ENCODE measurements at regions not wholly inside any gene's neighbourhood (a gene's known extent, or its start where the extent isn't known, plus 50 kb on each side); places are given as distances from the start of the nearest gene placed in this dataset.

DNA sequence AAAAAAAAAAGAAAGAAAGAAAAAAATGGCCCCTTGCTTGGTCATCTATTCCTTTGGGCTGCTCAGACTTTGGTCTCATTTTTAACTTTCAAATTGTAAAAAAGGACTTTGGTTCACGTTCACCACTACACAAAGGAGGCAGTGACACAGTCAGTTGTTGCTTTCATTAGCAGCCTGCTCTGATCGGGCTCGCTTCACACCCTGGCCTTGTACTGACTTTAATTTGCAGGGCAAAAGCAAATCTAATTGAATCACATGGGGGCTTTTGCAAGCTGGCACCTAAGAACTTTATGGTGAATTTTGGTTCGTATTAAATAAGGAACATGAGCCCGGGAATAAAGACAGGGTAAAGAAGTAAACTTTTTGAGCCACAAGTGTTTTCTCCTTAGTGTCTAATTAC is 103.6 kb upstream of the CDH11 start:
- Histone ChIP-seq H3K27ac (ENCODE audit: low read depth, low read length) (no peak overlapping the region), H3K36me3 (ENCODE audit: control insufficient read depth in 2 of 4, insufficient read depth in 4 of 4, low read length in 3 of 4) (peaks cover 6 to 24% (median 18%) of the 10 kb centered on the region in 4 experiments), H2BK120ac (replicated peaks; ENCODE audit: low read depth, low read length) (no peak overlapping the region), H3K56ac (replicated peaks; ENCODE audit: insufficient read length, low read depth, low read length) (no peak overlapping the region), H3K27me3 (replicated peaks in 1 of 4; ENCODE audit: control insufficient read depth in 3 of 4, extremely low read depth in 1 of 4, insufficient read depth in 3 of 4, low read length in 3 of 4) (no peaks in the 10 kb centered on the region; a peak in 1 of 7 replicates), H3K14ac (ENCODE audit: insufficient read length) (no peak overlapping the region), H3K4me2 (ENCODE audit: insufficient read depth in 1 of 2, low read depth in 2 of 2, low read length in 2 of 2) (peak overlapping the region in 1 of 2 experiments; percentile 1; a peak in 1 of 4 replicates), H3K79me2 (ENCODE audit: control insufficient read depth in 1 of 2, insufficient read depth in 2 of 2, low read length in 2 of 2) (peaks cover 0 to 3% of the 10 kb centered on the region in 2 experiments; a peak in 1 of 4 replicates), H2BK5ac (ENCODE audit: low read depth, low read length) (no peak overlapping the region), H3K23me2 (ENCODE audit: low read depth, low read length) (no peaks in the 10 kb centered on the region), H4K20me1 (replicated peaks in 1 of 2; ENCODE audit: control insufficient read depth in 1 of 2, insufficient read depth in 2 of 2, low read length in 2 of 2) (peaks cover 6% of the 10 kb centered on the region in 2 experiments), H2BK20ac (ENCODE audit: low read length) (no peak overlapping the region), H4K8ac (ENCODE audit: extremely low read depth, insufficient read depth, low read length) (no peak overlapping the region), H4K5ac (ENCODE audit: insufficient read length, low read depth, low read length) (no peak overlapping the region), H3K9me3 (ENCODE audit: insufficient read depth in 2 of 2, low read depth in 1 of 2, low read length in 1 of 2) (no peaks in the 10 kb centered on the region), H3K9ac (replicated peaks in 1 of 4; ENCODE audit: extremely low read depth in 1 of 4, low read depth in 3 of 4, low read length in 3 of 4) (no peak overlapping the region), H3K4ac (replicated peaks; ENCODE audit: insufficient read length, low read depth, low read length) (no peak overlapping the region), H3K79me1 (ENCODE audit: low read depth, low read length) (no peaks in the 10 kb centered on the region), H2BK12ac (ENCODE audit: low read depth, low read length) (no peak overlapping the region), H3K4me3 (ENCODE audit: extremely low read depth in 1 of 4, insufficient read depth in 2 of 4, low read depth in 3 of 4, low read length in 4 of 4) (no peak overlapping the region), H3K18ac (ENCODE audit: extremely low read depth, low read length) (no peak overlapping the region), H2BK15ac (ENCODE audit: low read length) (no peak overlapping the region), H3K23ac (ENCODE audit: insufficient read length) (no peak overlapping the region), H4K91ac (replicated peaks; ENCODE audit: insufficient read length, low read length) (no peak overlapping the region), H2AK5ac (ENCODE audit: low read depth, low read length) (no peak overlapping the region), H3K4me1 (replicated peaks in 1 of 4; ENCODE audit: control insufficient read depth in 3 of 4, insufficient read depth in 4 of 4, low read length in 3 of 4) (peaks cover 5 to 18% (median 10%) of the 10 kb centered on the region in 4 experiments; a peak in 4 of 7 replicates), H2AFZ (ENCODE audit: low read length) (no peak overlapping the region)
- no peak for DNase-seq (ENCODE audit: low read depth in 1 of 2, low spot score in 2 of 2)
- TF ChIP-seq TCF12 (IDR thresholded peaks at IDR 0.05; ENCODE audit: low read depth, low read length) (no peak), CREB1 (IDR thresholded peaks at IDR 0.05) (no peak), BRCA1 (IDR thresholded peaks at IDR 0.05; ENCODE audit: low read depth, low read length) (no peak), NANOG (IDR thresholded peaks at IDR 0.05; ENCODE audit: insufficient read depth, low read depth, low read length, poor library complexity, severe bottlenecking) (no peak), POLR2AphosphoS5 (IDR thresholded peaks at IDR 0.05; ENCODE audit: low read depth, low read length) (0 out of 2 replicates have a peak, but pooled peaks have one; percentile 33), RNF2 (IDR thresholded peaks at IDR 0.05; ENCODE audit: borderline replicate concordance, low read depth, low read length, missing control alignments, poor library complexity, severe bottlenecking) (no peak), SP2 (IDR thresholded peaks at IDR 0.05; ENCODE audit: low read length) (no peak)
- TF ChIP-seq, protein P1, sequence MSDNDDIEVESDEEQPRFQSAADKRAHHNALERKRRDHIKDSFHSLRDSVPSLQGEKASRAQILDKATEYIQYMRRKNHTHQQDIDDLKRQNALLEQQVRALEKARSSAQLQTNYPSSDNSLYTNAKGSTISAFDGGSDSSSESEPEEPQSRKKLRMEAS (IDR thresholded peaks at IDR 0.05), result no peak
- ChIA-PET POLR2A (ENCODE audit: partially characterized antibody) (interaction anchor here (0.6 to 5.4 kb wide), 10 partner anchors 10 to 1019 kb away, joined by 3 to 40 read pairs (median 4); partner anchors contain the start of gene CDH11), CTCF (ENCODE audit: partially characterized antibody) (no interaction called here)
- 61% methylated on average over 5 of the region's 5 CpGs; no CpG with 5 or more reads in 1 of the 2 experiments for WGBS, 2 experiments (ENCODE audit: extremely low coverage in 1 of 2, insufficient coverage in 1 of 2, insufficient read length in 1 of 2, insufficient replicate concordance in 2 of 2, low coverage in 1 of 2, low lambda C conversion rate in 2 of 2, missing lambda C conversion rate in 1 of 2)
- FAIRE-seq, result no peak

Data from H1 (cell line).